ENCODE measurements at regions not wholly inside any gene's neighbourhood (a gene's known extent, or its start where the extent isn't known, plus 50 kb on each side); places are given as distances from the start of the nearest gene placed in this dataset.

- Histone ChIP-seq H3K4me2 (ENCODE audit: control insufficient read depth, insufficient read depth) (no peak overlapping the region), H3K27me3 (replicated peaks in 1 of 2; ENCODE audit: control insufficient read depth in 2 of 2, insufficient read depth in 2 of 2, low read length in 1 of 2) (no peaks in the 10 kb centered on the region), H3K9me3 (replicated peaks; ENCODE audit: control insufficient read depth, insufficient read depth, low read length) (no peaks in the 10 kb centered on the region; the same call in 2 of the 3 replicates), H3K36me3 (ENCODE audit: control insufficient read depth in 2 of 2, insufficient read depth in 2 of 2, low read length in 1 of 2) (no peaks in the 10 kb centered on the region), H4K20me1 (ENCODE audit: control insufficient read depth, insufficient read depth) (no peaks in the 10 kb centered on the region), H3K79me2 (ENCODE audit: control insufficient read depth, insufficient read depth, low read length) (no peaks in the 10 kb centered on the region), H2AFZ (ENCODE audit: control insufficient read depth, low read depth, low read length) (no peak overlapping the region), H3K27ac (ENCODE audit: control insufficient read depth, insufficient read depth) (no peak overlapping the region), H3K4me1 (ENCODE audit: control insufficient read depth, insufficient read depth, low read length) (no peaks in the 10 kb centered on the region), H3K4me3 (no peak overlapping the region), H3K9ac (ENCODE audit: control insufficient read depth, insufficient read depth, low read length) (no peak overlapping the region)
- in situ Hi-C loops (cut with MboI): no loop called here
- 43% methylated on average over 6 of the region's 6 CpGs for WGBS (ENCODE audit: insufficient coverage, insufficient replicate concordance, low lambda C conversion rate, missing lambda C conversion rate)
- no peak for DNase-seq (ENCODE audit: low read depth, low spot score)
- ChIA-PET POLR2A (no interaction called here), CTCF (interaction anchor here (1.2 kb wide), 1 partner anchor 13 kb away, joined by 3 read pairs; no protein-coding TSS in a partner anchor), RAD21 (ENCODE audit: unreplicated experiment) (no interaction called here), SMC1A (ENCODE audit: uncharacterized antibody, unreplicated experiment) (no interaction called here)
- no peak for ATAC-seq
- FAIRE-seq: no peak
- no TSS peak for BruUV-seq (replicated peaks)
- intact Hi-C loops (cut with micrococcal nuclease; ENCODE audit: unreplicated experiment): no loop called here
- no peak for TF ChIP-seq CBFB (IDR thresholded peaks at IDR 0.05; ENCODE audit: low read depth)
- no peak for TF ChIP-seq MEF2B (IDR thresholded peaks at IDR 0.05; ENCODE audit: partially characterized antibody, poor library complexity, severe bottlenecking)
- no peak for TF ChIP-seq IRF4 (IDR thresholded peaks at IDR 0.05; ENCODE audit: low read depth, low read length)
- no peak for TF ChIP-seq STAT3 (IDR thresholded peaks at IDR 0.05; ENCODE audit: low read depth, low read length)
- TF ChIP-seq PAX8 (IDR thresholded peaks at IDR 0.05): no peak
- TF ChIP-seq, protein P1, sequence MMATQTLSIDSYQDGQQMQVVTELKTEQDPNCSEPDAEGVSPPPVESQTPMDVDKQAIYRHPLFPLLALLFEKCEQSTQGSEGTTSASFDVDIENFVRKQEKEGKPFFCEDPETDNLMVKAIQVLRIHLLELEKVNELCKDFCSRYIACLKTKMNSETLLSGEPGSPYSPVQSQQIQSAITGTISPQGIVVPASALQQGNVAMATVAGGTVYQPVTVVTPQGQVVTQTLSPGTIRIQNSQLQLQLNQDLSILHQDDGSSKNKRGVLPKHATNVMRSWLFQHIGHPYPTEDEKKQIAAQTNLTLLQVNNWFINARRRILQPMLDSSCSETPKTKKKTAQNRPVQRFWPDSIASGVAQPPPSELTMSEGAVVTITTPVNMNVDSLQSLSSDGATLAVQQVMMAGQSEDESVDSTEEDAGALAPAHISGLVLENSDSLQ (IDR thresholded peaks at IDR 0.05): no peak
- no peak for TF ChIP-seq SRF (IDR thresholded peaks at IDR 0.05; ENCODE audit: low read depth in 2 of 2, low read length in 2 of 2)
Observed at GRCh38 chr19:28199323-28199722, 1013.6 kb downstream of the UQCRFS1 start.

DNA sequence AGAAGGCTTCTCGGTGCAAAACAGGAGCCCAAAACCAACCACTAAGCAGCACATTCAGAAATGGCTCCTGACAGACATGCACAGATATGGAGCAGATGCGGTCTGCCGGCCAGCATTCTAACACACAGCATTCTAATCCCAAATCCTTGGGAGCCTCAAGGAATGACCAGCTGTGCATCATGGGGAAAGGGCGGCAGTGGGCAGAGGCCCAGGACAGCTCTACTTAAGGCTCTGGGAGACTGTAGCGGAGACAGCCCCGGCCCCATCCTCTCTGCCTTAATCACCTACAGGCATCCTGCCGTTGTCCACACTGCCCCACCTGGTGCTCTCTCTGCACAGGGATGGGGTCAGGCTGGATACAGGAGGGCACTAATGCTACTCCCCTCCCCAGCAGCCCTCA is 1016.0 kb downstream of the UQCRFS1 start:
- no peak for DNase-seq (ENCODE audit: low read depth, low spot score)
- Histone ChIP-seq H3K36me3 (ENCODE audit: control insufficient read depth in 2 of 2, insufficient read depth in 2 of 2, low read length in 1 of 2) (no peaks in the 10 kb centered on the region), H3K27me3 (replicated peaks in 1 of 2; ENCODE audit: control insufficient read depth in 2 of 2, insufficient read depth in 2 of 2, low read length in 1 of 2) (no peaks in the 10 kb centered on the region), H3K4me1 (ENCODE audit: control insufficient read depth, insufficient read depth, low read length) (no peaks in the 10 kb centered on the region), H3K4me2 (ENCODE audit: control insufficient read depth, insufficient read depth) (no peak overlapping the region), H2AFZ (ENCODE audit: control insufficient read depth, low read depth, low read length) (no peak overlapping the region), H4K20me1 (ENCODE audit: control insufficient read depth, insufficient read depth) (no peaks in the 10 kb centered on the region), H3K9ac (ENCODE audit: control insufficient read depth, insufficient read depth, low read length) (no peak overlapping the region), H3K79me2 (ENCODE audit: control insufficient read depth, insufficient read depth, low read length) (no peaks in the 10 kb centered on the region), H3K4me3 (no peak overlapping the region), H3K27ac (ENCODE audit: control insufficient read depth, insufficient read depth) (no peak overlapping the region), H3K9me3 (replicated peaks; ENCODE audit: control insufficient read depth, insufficient read depth, low read length) (no peaks in the 10 kb centered on the region; the same call in 2 of the 3 replicates)
- ChIA-PET RAD21 (ENCODE audit: unreplicated experiment) (no interaction called here), POLR2A (no interaction called here), SMC1A (ENCODE audit: uncharacterized antibody, unreplicated experiment) (interaction anchor here (1.4 kb wide), 1 partner anchor 11 kb away, joined by 4 read pairs; no protein-coding TSS in a partner anchor), CTCF (no interaction called here)
- no TSS peak for BruUV-seq (replicated peaks)
- FAIRE-seq: no peak
- intact Hi-C loops (cut with micrococcal nuclease; ENCODE audit: unreplicated experiment): no loop called here
- 60% methylated on average over 7 of the region's 7 CpGs for WGBS (ENCODE audit: insufficient coverage, insufficient replicate concordance, low lambda C conversion rate, missing lambda C conversion rate)
- ATAC-seq: no peak
- TF ChIP-seq TCF3 (IDR thresholded peaks at IDR 0.05; ENCODE audit: borderline replicate concordance, insufficient read depth, low read depth, low read length): no peak
- TF ChIP-seq STAT1 (conservative IDR thresholded peaks at IDR 0.05): no peak
- no peak for TF ChIP-seq CBFB (IDR thresholded peaks at IDR 0.05; ENCODE audit: low read depth)
- in situ Hi-C loops (cut with MboI): no loop called here
